ENCODE measurements at regions not wholly inside any gene's neighbourhood (a gene's known extent, or its start where the extent isn't known, plus 50 kb on each side); places are given as distances from the start of the nearest gene placed in this dataset.

DNA sequence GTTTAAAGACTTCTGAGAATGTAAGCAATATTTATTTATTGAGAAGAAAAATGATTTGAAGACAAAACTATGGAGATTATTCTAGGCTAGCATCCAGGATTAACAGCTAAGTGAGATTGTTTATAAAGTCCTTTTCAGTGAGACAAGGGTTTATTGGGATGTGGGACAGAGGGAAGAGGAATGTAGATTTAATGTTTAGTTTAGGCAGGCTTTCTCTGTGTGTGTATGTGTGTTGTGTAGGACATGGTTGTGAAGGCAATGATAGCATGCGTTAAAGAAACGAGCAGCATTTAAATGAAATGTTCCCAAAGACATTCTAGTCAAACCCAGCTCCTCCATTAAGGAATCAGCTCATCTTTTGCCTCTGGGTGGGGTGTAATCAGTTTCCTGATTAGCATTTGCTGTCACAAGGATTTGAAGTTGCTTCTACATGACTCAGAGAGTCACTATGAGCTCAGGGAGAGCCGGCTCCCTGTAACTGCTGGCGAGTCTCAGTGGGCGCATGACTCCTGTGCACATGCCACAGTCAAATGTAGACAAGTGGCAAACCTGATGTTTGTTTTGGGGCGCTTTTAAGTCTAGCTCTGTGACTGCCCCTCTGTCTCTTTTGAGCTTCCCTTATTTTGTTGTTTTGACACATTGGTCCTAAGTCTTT is 442.2 kb upstream of the CELF4 start:
- no peaks in the 10 kb centered on the region for H3K27me3 ChIP-seq (ENCODE audit: control insufficient read depth, insufficient read depth, low read length)
- no peaks in the 10 kb centered on the region for H3K36me3 ChIP-seq (ENCODE audit: control insufficient read depth, insufficient read depth, low read length)
- DNase-seq (ENCODE audit: low read depth), result peak; percentile 21
- no peak overlapping the region for H3K4me3 ChIP-seq (ENCODE audit: low read depth, low read length)
- TF ChIP-seq CTCF (IDR thresholded peaks at IDR 0.05; ENCODE audit: insufficient read depth, low read length, poor library complexity, severe bottlenecking), result no peak

- no peak overlapping the region for H3K4me3 ChIP-seq (ENCODE audit: low read depth, low read length)
- no peaks in the 10 kb centered on the region for H3K27me3 ChIP-seq (ENCODE audit: control insufficient read depth, insufficient read depth, low read length)
- TF ChIP-seq CTCF (IDR thresholded peaks at IDR 0.05; ENCODE audit: insufficient read depth, low read length, poor library complexity, severe bottlenecking), result no peak
- H3K36me3 ChIP-seq (ENCODE audit: control insufficient read depth, insufficient read depth, low read length), result no peaks in the 10 kb centered on the region
- no peak for DNase-seq (ENCODE audit: low read depth)
Observed at GRCh38 chr18:38007026-38007425, 441.4 kb upstream of the CELF4 start.

- H3K4me3 ChIP-seq (ENCODE audit: low read depth, low read length), result no peak overlapping the region
- TF ChIP-seq CTCF (IDR thresholded peaks at IDR 0.05; ENCODE audit: insufficient read depth, low read length, poor library complexity, severe bottlenecking), result no peak
- H3K27me3 ChIP-seq (ENCODE audit: control insufficient read depth, insufficient read depth, low read length), result no peaks in the 10 kb centered on the region
- no peak for DNase-seq (ENCODE audit: low read depth)
- H3K36me3 ChIP-seq (ENCODE audit: control insufficient read depth, insufficient read depth, low read length), result no peaks in the 10 kb centered on the region
Observed at GRCh38 chr18:38006541-38006940, 440.9 kb upstream of the CELF4 start.

DNA sequence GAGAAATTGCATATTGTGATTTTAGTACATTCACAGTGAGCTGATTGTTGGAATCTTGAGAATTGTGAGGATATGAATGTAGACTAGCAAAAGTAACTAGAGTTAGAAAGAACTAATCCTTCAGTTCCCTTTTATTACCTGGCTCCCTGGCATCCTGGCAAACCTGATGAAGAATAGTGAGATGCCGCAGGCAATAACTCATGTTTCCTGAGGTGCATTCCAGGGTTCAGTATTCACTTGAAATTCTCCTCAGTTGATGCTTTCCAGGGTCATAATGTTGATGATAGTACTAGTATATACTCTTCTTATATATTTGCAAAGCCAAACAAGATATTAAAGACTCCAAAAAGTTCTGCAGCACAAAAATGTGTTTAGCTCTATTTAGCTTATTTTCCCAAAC is 432.1 kb upstream of the CELF4 start:
- Histone ChIP-seq H3K36me3 (ENCODE audit: control insufficient read depth, insufficient read depth, low read length) (no peaks in the 10 kb centered on the region), H3K4me3 (ENCODE audit: low read depth, low read length) (no peak overlapping the region), H3K27me3 (ENCODE audit: control insufficient read depth, insufficient read depth, low read length) (no peaks in the 10 kb centered on the region)
- no peak for DNase-seq (ENCODE audit: low read depth)
- TF ChIP-seq CTCF (IDR thresholded peaks at IDR 0.05; ENCODE audit: insufficient read depth, low read length, poor library complexity, severe bottlenecking), result no peak

- DNase-seq (ENCODE audit: low read depth), result no peak
- no peaks in the 10 kb centered on the region for H3K27me3 ChIP-seq (ENCODE audit: control insufficient read depth, insufficient read depth, low read length)
- no peaks in the 10 kb centered on the region for H3K36me3 ChIP-seq (ENCODE audit: control insufficient read depth, insufficient read depth, low read length)
- no peak overlapping the region for H3K4me3 ChIP-seq (ENCODE audit: low read depth, low read length)
- TF ChIP-seq CTCF (IDR thresholded peaks at IDR 0.05; ENCODE audit: insufficient read depth, low read length, poor library complexity, severe bottlenecking), result no peak
Observed at GRCh38 chr18:37987901-37988300, 422.3 kb upstream of the CELF4 start.

DNA sequence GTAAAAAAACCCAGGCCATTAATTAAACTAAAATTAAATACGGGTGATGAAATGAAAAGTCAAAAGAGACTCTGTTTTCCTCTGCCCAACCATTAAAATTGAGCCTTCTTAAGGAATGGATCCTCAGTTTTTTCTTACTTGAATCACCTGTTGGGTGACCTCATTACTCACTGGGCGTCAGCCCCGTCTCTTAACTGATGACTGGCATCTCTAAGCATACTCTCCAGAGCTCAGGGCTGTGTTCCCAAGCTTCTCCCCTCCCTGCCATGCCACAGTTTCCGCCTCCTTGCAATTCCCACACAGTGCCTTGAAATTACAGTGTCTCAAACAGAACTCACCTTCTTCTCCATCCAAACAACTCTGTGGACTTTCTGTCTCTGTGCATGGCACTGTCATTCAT is 421.1 kb upstream of the CELF4 start:
- no peak for TF ChIP-seq CTCF (IDR thresholded peaks at IDR 0.05; ENCODE audit: insufficient read depth, low read length, poor library complexity, severe bottlenecking)

More for the DNA sequence above, 421.1 kb upstream of the CELF4 start:
- Histone ChIP-seq H3K36me3 (ENCODE audit: control insufficient read depth, insufficient read depth, low read length) (no peaks in the 10 kb centered on the region), H3K4me3 (ENCODE audit: low read depth, low read length) (no peak overlapping the region), H3K27me3 (ENCODE audit: control insufficient read depth, insufficient read depth, low read length) (no peaks in the 10 kb centered on the region)
- DNase-seq (ENCODE audit: low read depth), result no peak

All from kidney epithelial cell (primary cell).